ENCODE measurements at regions not wholly inside any gene's neighbourhood (a gene's known extent, or its start where the extent isn't known, plus 50 kb on each side); places are given as distances from the start of the nearest gene placed in this dataset.

DNA sequence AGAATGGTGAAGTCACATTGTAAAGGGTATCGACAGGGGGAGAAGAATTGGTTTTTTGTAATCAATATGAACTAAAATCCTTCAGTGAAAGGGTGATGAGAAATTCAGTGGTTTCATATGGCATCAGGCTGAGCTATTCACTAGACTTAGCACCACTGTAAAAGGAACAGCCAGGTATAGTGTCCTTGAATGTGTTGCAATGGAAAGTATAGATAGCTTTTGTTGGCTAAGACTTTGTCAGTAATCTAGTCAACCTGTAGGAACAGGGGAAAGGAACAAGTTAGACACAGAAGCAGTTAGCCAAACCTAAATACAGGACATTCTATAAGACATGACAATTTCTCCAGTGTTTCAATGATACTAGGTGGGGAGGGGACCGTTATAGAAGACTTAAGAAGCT, 172.6 kb upstream of the MOCS1 start:
- ChIA-PET CTCF (no interaction called here), POLR2A (no interaction called here)
- H3K4me3 ChIP-seq (ENCODE audit: low read depth, low read length): no peak overlapping the region
- TF ChIP-seq, protein P1, sequence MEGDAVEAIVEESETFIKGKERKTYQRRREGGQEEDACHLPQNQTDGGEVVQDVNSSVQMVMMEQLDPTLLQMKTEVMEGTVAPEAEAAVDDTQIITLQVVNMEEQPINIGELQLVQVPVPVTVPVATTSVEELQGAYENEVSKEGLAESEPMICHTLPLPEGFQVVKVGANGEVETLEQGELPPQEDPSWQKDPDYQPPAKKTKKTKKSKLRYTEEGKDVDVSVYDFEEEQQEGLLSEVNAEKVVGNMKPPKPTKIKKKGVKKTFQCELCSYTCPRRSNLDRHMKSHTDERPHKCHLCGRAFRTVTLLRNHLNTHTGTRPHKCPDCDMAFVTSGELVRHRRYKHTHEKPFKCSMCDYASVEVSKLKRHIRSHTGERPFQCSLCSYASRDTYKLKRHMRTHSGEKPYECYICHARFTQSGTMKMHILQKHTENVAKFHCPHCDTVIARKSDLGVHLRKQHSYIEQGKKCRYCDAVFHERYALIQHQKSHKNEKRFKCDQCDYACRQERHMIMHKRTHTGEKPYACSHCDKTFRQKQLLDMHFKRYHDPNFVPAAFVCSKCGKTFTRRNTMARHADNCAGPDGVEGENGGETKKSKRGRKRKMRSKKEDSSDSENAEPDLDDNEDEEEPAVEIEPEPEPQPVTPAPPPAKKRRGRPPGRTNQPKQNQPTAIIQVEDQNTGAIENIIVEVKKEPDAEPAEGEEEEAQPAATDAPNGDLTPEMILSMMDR (IDR thresholded peaks at IDR 0.05; ENCODE audit: insufficient read depth, low read length, missing control alignments): no peak
- DNase-seq (ENCODE audit: low read depth, low spot score): no peak

DNA sequence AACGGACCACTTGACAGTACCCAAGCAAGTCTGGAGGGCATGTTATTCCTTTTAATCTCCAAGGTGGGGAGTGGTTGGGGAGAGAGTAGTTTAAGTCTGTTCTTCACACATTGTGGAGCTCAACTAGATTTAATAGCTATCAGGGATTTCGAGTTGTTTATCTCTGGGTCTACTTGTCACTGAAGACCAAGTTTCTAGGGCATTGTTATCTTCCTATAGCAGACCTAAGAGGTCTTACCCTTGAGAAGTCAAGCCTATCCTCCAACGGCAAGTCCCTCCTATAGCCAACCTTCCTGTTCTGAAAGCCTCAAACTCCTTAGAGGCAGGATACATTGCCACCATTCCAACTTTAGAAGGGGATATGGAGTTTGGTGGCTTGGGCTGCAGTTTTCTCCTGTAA, 164.5 kb upstream of the MOCS1 start:
- no peak for DNase-seq (ENCODE audit: low read depth, low spot score)
- no peak overlapping the region for H3K4me3 ChIP-seq (ENCODE audit: low read depth, low read length)
- TF ChIP-seq, protein P1 (IDR thresholded peaks at IDR 0.05; ENCODE audit: insufficient read depth, low read length, missing control alignments): no peak
- ChIA-PET CTCF (no interaction called here), POLR2A (no interaction called here)

DNA sequence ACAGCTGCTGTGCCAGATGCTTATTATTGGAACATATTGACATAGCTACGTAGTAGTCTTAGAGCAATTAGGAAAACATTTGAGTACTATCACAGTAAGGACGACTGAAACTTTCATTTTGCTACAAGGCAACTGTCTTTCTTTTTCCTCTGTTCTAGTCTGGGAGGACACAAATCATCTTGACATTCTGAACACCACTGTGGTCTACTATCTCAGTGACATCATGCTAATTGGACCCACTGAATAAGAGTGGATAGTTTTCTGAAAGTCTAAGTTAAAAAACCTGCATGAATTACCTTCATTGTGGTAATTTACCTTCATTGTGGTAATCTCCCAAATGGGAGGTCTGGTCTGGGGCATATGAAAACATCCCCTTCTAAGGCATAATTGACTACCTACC, 163.3 kb upstream of the MOCS1 start:
- TF ChIP-seq, protein P1 (IDR thresholded peaks at IDR 0.05; ENCODE audit: insufficient read depth, low read length, missing control alignments): no peak

DNA sequence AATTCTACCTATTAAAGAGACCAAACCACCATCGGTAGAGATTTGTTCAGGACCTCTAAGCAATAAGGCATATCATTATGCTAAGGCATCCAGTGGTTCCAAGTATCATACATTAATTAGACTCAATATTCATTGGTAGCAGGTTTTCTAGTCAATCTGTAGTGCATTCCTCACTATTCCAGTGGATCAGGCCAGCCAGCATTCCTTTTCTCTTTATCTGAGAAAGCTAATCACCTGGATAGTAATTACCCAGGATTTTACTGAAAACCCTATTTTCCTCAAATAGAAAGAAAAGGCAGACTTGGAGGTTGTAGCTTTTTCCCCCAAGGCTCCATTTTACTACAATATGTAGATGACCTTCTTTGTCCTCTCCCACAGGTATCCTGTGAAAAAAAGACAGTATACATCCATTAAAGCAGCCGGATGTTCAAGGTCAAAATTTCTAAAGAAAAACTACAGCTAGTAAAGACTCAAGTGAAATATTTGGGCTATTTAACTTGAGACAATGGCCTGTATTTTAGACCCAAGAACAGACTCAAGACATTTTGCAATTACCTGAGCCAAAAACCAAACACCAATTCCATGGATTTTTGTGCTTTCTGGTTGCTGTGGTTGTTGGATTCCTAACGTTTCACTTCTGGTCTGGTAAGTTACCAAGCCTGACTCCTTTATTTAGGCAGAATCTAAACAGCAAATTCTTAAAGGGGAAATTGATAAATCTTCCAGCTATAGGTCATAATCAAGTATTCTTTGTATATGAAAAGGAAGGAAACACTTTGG, 149.1 kb upstream of the MOCS1 start:
- ChIA-PET CTCF (no interaction called here), POLR2A (no interaction called here)
- no peak overlapping the region for H3K4me3 ChIP-seq (ENCODE audit: low read depth, low read length)
- DNase-seq (ENCODE audit: low read depth, low spot score): no peak
- TF ChIP-seq, protein P1 (IDR thresholded peaks at IDR 0.05; ENCODE audit: insufficient read depth, low read length, missing control alignments): no peak

More for the DNA sequence above, 163.3 kb upstream of the MOCS1 start:
- ChIA-PET POLR2A (no interaction called here), CTCF (no interaction called here)
- DNase-seq (ENCODE audit: low read depth, low spot score): no peak
- H3K4me3 ChIP-seq (ENCODE audit: low read depth, low read length): no peak overlapping the region

DNA sequence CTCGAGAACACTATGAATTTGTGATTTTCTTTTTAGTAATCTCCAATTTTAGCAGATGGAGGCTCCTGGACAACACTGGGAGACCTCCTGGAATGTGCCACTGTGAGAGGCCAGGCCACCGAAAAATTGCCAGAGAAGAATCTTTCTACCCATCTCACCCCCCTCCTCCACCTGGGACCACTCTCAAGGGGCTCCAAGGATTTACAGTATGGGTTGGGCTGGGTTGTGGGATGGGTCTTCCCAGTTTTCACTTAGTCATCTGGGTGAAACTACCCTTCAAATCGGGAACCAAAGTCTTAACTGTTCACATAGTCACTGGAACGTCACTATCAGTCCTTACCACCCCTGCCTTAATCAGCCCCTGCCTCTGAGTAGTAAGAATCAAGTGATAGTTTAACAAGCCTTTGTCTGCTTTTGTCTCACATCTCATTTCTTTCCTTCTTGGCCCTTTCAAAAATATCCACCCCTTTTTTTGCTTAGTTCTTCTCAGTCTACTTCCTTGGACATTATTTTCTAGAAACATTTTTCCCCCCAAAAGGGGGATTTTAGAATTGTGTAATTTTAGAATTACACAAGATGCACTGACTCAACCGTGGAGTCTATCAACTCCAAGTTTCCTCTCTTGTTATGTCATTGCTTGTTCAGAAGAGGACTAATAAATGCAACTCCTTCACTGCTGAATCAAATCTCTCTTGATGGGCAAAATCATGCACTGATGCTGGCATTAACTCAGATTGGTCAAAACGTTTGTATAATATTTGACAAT, 148.2 kb upstream of the MOCS1 start:
- DNase-seq (ENCODE audit: low read depth, low spot score): no peak
- ChIA-PET CTCF (no interaction called here), POLR2A (no interaction called here)
- TF ChIP-seq, protein P1 (IDR thresholded peaks at IDR 0.05; ENCODE audit: insufficient read depth, low read length, missing control alignments): no peak
- H3K4me3 ChIP-seq (ENCODE audit: low read depth, low read length): no peak overlapping the region

DNA sequence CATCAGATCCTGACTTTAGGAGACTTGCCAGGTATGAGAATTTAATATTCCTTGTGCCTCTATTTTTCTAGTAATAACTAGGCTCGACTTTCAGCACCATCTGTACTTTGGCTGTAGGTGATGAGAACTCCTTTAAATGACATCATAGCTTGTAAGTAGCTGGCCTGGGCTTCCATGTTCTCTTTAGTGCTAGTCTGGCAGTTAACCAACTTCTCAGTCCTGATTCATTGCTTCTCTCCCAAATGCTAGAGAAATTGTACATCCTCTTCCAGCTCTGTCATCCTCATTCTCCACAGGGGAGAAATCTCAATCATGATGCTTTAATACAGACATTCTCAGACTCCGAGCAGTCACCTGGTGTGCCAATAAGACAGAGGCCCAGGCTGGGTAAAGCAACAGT, 143.5 kb upstream of the MOCS1 start:
- ChIA-PET CTCF (no interaction called here), POLR2A (no interaction called here)
- no peak for DNase-seq (ENCODE audit: low read depth, low spot score)
- H3K4me3 ChIP-seq (ENCODE audit: low read depth, low read length): no peak overlapping the region
- TF ChIP-seq, protein P1 (IDR thresholded peaks at IDR 0.05; ENCODE audit: insufficient read depth, low read length, missing control alignments): no peak

All from AG04449 (cell line).